A549 (cell line): ENCODE measurements at regions not wholly inside any gene's neighbourhood (a gene's known extent, or its start where the extent isn't known, plus 50 kb on each side); places are given as distances from the start of the nearest gene placed in this dataset.

Experiments
- BCL3 ChIP-seq: fragments of >200 bp; sonication (Bioruptor Twin); formaldehyde crosslinking; IDR thresholded peaks from 3 replicates; pipeline ENCODE4 v1.6.1; 2016
- CHD2 ChIP-seq: fragments of 150-350 bp; IDR thresholded peaks from 2 replicates; pipeline ENCODE4 v1.6.1; 2014; ENCODE audit warnings: low read length; ENCODE audit not compliant: partially characterized antibody
- CTCF ChIP-seq: fragments of >200 bp; sonication (Bioruptor Twin); formaldehyde crosslinking; IDR thresholded peaks from 3 replicates; pipeline ENCODE4 v1.5.1; 2016
- E2F6 ChIP-seq: IDR thresholded peaks from 2 replicates; pipeline ENCODE4 v1.6.1; 2012; ENCODE audit warnings: low read depth, borderline replicate concordance
- EP300 ChIP-seq, 2 experiments: fragments of >200 bp; sonication (Bioruptor Twin); formaldehyde crosslinking; IDR thresholded peaks; 2 replicates in 1 of 2; 3 replicates in 1 of 2; pipeline ENCODE4 v1.6.1; 2016 to 2017
- HMGXB4 ChIP-seq: fragments of 250-450 bp; sonication (Bioruptor Pico); IDR thresholded peaks from 2 replicates; pipeline ENCODE4 v1.5.0; 2021; ENCODE audit warnings: mild to moderate bottlenecking, moderate library complexity, borderline replicate concordance
- JUN ChIP-seq, 2 experiments: fragments of >200 bp; sonication (Bioruptor Twin); formaldehyde crosslinking; IDR thresholded peaks; 2 replicates in 1 of 2; 3 replicates in 1 of 2; pipeline ENCODE4 v1.6.1; 2016 to 2017
- MAFK ChIP-seq: fragments of 450-650 bp; IDR thresholded peaks from 2 replicates; pipeline ENCODE4 v1.6.1; 2014; ENCODE audit not compliant: partially characterized antibody
- MYC ChIP-seq: IDR thresholded peaks from 2 replicates; pipeline ENCODE4 v1.6.1; 2012; ENCODE audit warnings: mild to moderate bottlenecking, inconsistent platforms, low read length, improper control_type of control experiment, borderline replicate concordance
- POLR2A ChIP-seq: IDR thresholded peaks from 2 replicates; pipeline ENCODE4 v1.6.1; 2012; ENCODE audit warnings: mild to moderate bottlenecking, low read length
- POLR2AphosphoS2 ChIP-seq: conservative IDR thresholded peaks from 2 replicates; pipeline ENCODE4 v1.6.1; 2012; ENCODE audit warnings: low read length, improper control_type of control experiment, inconsistent platforms
- RAD21 ChIP-seq, 2 experiments: fragments of >200 bp in 1 of 2; sonication (Bioruptor Twin) in 1 of 2; formaldehyde crosslinking in 1 of 2; IDR thresholded peaks in 1 of 2; conservative IDR thresholded peaks in 1 of 2; 2 replicates in 1 of 2; 3 replicates in 1 of 2; pipeline ENCODE4 v1.6.1; 2012 to 2018; ENCODE audit warnings: inconsistent platforms in 1 of 2
- RFX5 ChIP-seq: fragments of 450-650 bp; IDR thresholded peaks from 2 replicates; pipeline ENCODE4 v1.7.1; 2014; ENCODE audit warnings: antibody characterized with exemption, mild to moderate bottlenecking, moderate library complexity
- ZC3H11A ChIP-seq: fragments of 450-650 bp; IDR thresholded peaks from 2 replicates; pipeline ENCODE4 v1.6.1; 2014; ENCODE audit warnings: antibody characterized with exemption, mild to moderate bottlenecking

GRCh38 chr13:22883262-22883840, 297.4 kb upstream of the SGCG start:
- TF ChIP-seq RAD21 (conservative IDR thresholded peaks at IDR 0.05 in 1 of 2, IDR thresholded peaks at IDR 0.05 in 1 of 2) (no peak), CTCF (no peak), ZC3H11A (no peak), HMGXB4 (CRISPR knock-in tag) (no peak), E2F6 (no peak), MAFK (no peak), EP300 (IDR thresholded peaks at IDR 0.05) (no peak), RFX5 (no peak), CHD2 (no peak), BCL3 (no peak), POLR2A (no peak), MYC (no peak), JUN (IDR thresholded peaks at IDR 0.05) (no peak), POLR2AphosphoS2 (no peak)
